Epithelial cell of esophagus (primary cell): ENCODE measurements at regions not wholly inside any gene's neighbourhood (a gene's known extent, or its start where the extent isn't known, plus 50 kb on each side); places are given as distances from the start of the nearest gene placed in this dataset.

Experiments
- DNase-seq: peaks from one replicate; pipeline ENCODE4 v3.0.0; 2010; ENCODE audit warnings: low read depth
- H3K4me3 ChIP-seq: 2 replicates; pipeline ENCODE4 v1.5.1; 2011; ENCODE audit warnings: mild to moderate bottlenecking, low read length, control low read depth
- TF ChIP-seq, protein P1 (sequence below): IDR thresholded peaks from 2 replicates; pipeline ENCODE4 v1.5.1; 2011; ENCODE audit warnings: low read depth, mild to moderate bottlenecking, low read length, control low read depth, inconsistent platforms; ENCODE audit not compliant: insufficient read depth; ENCODE audit errors: missing control alignments

GRCh38 chr2:72037261-72037666, 110.4 kb downstream of the CYP26B1 start:
- H3K4me3 ChIP-seq = no peak overlapping the region
- peak; percentile 48 for DNase-seq
- TF ChIP-seq, protein P1, sequence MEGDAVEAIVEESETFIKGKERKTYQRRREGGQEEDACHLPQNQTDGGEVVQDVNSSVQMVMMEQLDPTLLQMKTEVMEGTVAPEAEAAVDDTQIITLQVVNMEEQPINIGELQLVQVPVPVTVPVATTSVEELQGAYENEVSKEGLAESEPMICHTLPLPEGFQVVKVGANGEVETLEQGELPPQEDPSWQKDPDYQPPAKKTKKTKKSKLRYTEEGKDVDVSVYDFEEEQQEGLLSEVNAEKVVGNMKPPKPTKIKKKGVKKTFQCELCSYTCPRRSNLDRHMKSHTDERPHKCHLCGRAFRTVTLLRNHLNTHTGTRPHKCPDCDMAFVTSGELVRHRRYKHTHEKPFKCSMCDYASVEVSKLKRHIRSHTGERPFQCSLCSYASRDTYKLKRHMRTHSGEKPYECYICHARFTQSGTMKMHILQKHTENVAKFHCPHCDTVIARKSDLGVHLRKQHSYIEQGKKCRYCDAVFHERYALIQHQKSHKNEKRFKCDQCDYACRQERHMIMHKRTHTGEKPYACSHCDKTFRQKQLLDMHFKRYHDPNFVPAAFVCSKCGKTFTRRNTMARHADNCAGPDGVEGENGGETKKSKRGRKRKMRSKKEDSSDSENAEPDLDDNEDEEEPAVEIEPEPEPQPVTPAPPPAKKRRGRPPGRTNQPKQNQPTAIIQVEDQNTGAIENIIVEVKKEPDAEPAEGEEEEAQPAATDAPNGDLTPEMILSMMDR = no peak

GRCh38 chr2:72036595-72036994, 111.1 kb downstream of the CYP26B1 start:
- H3K4me3 ChIP-seq = no peak overlapping the region
- DNase-seq = no peak
- TF ChIP-seq, protein P1 = no peak

GRCh38 chr2:72036173-72036545, 111.5 kb downstream of the CYP26B1 start:
- H3K4me3 ChIP-seq = no peak overlapping the region
- TF ChIP-seq, protein P1 = no peak
- DNase-seq = no peak

DNA sequence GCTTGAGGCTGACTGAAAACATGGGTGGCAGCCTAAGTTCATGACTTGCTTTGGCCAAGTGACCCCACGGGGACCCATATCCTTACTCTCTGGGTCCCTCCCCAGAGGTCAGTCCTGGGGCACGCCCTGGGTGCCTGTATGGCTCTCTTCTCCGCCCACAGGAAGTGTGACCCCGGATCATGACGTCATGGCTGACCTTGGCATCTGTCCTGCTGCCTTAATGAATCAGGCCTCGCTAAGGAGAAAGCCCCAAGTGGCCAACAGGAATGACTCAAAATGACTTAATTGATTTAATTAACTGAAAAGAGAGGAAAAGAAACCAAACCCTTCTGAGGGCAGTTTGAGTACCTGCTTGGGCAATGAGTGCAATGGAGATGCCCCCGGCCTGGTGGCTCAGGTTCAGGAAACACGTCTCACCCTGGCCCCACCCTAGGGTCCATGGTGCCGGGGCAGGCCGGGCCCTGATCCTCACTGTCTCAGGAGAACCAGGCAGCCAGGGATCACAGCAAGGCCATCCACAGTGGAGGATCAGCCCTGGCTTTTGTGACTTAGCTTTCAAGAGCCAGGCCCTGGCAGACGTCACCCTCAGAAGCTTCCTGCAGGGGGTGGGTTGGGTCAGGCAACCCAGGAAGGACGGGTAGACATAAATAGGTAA, 112.0 kb downstream of the CYP26B1 start:
- TF ChIP-seq, protein P1 = no peak
- H3K4me3 ChIP-seq = no peak overlapping the region
- peak; percentile 41 for DNase-seq

- no peak for DNase-seq
- no peak overlapping the region for H3K4me3 ChIP-seq
Measured at GRCh38 chr2:72034353-72035095, 113.1 kb downstream of the CYP26B1 start.

GRCh38 chr2:72033636-72034035, 114.0 kb downstream of the CYP26B1 start:
- no peak for DNase-seq
- TF ChIP-seq, protein P1 = no peak

More at GRCh38 chr2:72034353-72035095, 113.1 kb downstream of the CYP26B1 start:
- TF ChIP-seq, protein P1 = no peak

More at GRCh38 chr2:72033636-72034035, 114.0 kb downstream of the CYP26B1 start:
- H3K4me3 ChIP-seq = no peak overlapping the region
